HG02884 (cell line): ENCODE measurements at regions not wholly inside any gene's neighbourhood (a gene's known extent, or its start where the extent isn't known, plus 50 kb on each side); places are given as distances from the start of the nearest gene placed in this dataset.
"Not testable (repeated sequence)": the region's sequence is repeated elsewhere in the genome, so short reads cannot be mapped to it uniquely, and the experiment has no call there.

Experiments used
- ATAC-seq: cut with Tn5 transposase; IDR thresholded peaks from one replicate; pipeline ENCODE4 v1.9.1; 2021; ENCODE audit warnings: mild to moderate bottlenecking, moderate library complexity; ENCODE audit not compliant: unreplicated experiment

DNA sequence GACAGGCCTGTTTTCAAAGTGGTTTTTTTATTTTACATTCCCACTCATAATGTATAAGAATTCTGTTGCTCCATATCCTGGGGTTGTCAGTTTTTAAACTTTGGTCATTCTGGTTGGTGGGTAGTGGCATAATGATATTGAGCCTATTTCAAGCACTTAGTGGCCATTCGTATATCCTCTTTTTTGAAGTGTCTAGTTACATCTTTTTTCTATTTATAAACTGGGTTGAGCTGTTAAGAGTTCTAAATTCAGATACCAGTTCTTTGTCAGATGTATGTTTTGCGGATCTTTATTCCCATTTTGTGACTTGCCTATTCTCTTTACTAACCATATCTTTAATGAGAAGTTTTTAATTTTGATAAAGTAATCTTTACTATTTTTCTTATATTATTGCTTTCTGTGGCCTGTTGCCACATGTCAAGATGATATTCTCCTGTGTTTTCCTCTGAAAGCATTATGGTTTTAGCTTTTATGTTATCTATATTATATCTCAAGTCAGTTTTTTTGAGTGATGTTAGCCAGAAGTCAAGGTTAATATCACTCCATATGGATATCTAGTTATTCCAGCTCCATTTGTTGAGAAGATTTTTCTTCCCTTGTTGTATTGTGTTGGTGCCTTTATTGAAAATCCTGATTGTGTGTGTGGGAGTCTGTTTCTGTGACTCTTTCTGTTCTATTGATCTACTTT lies 110.9 kb downstream of the FHIP1A start:
- ATAC-seq, result no peak

DNA sequence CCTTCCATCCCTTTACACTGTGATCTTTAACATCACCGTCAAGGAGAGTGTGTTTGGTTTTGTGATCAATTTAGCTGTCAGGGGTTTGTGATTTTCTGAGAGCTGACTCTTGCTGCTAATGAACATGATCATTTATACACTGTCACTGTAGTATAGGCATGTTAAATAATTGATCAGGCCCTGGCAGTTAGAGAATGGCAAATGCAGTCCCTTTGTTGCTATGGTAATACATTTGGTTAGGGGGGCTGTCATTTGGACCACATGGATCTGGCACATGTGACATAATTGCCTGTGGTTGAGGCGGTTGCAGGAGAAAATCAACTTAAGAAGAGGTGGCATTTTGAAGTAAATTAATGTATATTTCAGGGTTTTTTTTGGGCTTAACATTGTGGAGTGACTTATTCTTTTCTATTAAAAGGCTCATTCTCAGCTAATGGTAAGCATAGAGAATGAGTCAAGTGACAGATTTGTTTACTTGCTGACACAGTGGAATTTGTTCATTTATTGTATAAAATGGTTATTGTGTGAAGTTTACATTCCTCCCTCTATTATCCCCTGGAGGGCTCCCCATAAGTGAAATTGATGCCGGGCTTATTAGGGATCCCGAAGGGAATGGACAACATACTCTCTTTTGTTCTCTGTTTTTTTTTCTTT lies 114.0 kb downstream of the FHIP1A start:
- no peak for ATAC-seq

DNA sequence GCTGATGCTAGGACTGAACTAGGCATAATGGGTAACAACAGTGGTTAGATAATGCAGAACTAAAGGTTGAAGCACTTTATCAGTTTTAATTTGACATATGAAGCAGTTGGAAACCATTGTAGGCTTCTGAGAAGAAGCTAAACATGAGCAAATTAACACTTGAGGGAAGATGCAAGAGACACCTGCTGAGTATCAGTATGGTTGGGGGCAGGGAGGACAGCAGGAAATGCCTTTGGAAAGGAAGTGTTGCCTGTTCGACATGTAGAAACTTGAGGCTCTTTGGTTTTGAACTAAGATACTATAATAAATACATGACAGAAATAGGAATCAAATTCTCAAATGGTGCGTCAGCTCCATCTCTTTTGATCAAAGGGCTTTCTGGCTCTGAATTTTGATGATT lies 115.6 kb downstream of the FHIP1A start:
- ATAC-seq, result no peak

DNA sequence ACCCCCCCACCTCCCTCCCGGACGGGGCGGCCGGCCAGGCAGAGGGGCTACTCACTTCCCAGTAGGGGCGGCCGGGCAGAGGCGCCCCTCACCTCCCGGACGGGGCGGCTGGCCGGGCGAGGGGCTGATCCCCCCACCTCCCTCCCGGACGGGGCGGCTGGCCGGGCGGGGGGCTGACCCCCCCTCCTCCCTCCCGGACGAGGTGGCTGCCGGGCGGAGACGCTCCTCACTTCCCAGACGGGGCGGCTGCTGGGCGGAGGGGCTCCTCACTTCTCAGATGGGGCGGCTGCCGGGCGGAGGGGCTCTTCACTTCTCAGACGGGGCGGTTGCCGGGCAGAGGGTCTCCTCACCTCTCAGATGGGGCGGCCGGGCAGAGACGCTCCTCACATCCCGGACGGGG lies 117.5 kb downstream of the FHIP1A start:
- not testable (repeated sequence) for ATAC-seq

DNA sequence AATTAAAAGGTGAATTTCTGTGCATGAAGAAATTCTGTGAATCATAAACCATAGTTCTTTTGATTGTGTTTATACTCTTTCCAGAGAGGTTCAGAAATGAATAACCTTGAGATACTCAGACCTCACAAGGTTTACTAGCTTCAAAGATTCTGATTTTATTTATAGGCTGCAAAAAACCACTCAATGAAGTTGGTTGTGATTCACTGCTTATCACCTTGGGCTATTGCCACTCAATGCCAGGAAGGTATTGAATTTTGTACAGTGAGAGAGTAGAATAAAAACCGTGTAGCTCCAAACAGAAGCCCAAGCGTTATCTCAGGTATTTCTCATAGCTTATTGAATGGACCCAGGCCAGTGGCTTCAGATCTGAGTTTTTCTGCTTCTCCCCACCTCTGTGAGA lies 118.7 kb downstream of the FHIP1A start:
- no peak for ATAC-seq

DNA sequence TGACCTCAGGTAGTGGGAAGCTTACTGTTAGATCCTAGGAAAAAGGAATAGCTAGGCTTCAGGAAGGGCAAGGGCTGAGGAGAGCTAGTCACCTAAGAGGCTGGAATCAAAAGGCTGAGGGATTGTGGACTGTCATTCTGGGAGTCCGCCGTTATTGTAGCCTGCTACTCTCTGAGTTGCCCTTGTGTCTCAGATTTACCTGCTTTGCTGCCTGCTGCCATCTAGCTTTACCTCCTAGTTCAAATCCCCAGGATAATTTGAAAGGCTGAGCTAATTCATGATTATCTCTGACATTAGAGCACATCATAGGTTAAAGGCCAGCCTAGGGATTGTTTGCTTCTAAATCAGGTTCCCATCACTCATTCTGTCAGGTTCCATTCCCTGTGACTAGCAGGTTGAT lies 120.2 kb downstream of the FHIP1A start:
- no peak for ATAC-seq

DNA sequence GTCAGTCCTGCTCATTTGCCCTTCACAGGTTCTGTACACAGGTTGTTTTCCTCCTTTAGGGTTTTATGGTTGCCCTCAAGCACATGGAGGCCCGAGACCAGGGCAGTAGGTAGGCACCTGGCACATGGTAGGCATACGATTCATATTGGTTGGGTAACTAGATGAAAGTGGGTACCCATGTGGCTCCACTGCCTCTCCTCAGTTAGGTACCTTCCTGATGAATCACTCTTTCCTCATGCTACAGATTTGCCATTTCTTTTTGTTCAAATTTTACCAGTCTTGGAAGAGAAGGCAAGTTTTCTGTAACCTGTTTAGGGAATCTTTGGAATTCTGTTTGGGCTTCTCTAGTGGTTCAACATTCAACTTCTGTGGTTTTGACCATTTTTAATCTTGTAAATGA lies 121.3 kb downstream of the FHIP1A start:
- ATAC-seq, result no peak

DNA sequence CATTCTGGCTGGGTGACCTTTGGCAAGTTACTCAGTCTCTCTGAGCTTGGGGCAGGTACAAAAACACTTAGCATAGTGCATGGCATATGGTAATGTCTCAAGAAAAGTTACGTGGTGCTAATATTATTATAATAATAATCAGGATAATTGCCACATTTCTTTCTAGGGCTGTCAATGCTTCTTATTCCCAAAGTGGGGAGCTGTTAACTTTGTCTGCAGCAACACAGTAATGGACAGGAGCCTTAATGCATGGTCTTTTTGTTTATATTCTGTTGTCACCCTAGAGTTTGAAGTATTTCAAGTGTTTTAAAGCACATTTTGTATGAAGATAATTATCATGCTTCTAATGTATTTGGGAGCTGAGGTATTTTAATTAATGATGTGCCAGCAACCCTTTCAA lies 121.8 kb downstream of the FHIP1A start:
- ATAC-seq, result no peak

DNA sequence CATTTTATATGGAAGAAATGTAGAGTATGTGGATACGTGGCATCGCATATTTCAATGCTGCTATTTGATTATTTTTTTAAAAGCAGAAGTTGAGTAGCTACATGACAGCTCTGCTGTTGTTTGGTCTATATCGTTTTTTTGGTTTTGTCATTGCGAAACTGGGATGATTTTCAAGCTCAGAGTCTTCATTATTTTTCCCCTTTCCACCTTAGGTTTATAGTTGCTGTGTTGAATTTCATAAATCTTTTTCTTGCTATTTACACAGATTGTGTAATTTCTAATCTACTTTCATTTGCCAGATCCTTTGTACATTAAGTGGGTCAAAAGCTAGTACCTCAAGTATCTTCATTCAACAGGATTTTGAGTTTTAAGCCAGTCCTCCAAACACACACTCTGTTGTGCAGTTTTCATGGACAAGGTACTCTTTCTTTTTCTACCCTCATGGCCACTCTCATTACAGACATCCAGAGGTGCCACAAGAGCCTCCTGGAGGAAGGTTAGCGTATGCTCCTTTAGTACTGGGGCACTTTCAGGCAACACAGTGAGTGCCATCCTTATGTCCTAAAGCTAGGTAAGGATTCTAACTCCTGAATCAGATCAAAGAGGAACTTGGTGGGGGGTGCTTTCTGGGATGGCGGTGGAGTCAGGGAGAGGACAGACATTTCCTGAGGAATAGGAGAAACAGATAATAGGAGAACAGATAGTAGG lies 123.2 kb downstream of the FHIP1A start:
- no peak for ATAC-seq

DNA sequence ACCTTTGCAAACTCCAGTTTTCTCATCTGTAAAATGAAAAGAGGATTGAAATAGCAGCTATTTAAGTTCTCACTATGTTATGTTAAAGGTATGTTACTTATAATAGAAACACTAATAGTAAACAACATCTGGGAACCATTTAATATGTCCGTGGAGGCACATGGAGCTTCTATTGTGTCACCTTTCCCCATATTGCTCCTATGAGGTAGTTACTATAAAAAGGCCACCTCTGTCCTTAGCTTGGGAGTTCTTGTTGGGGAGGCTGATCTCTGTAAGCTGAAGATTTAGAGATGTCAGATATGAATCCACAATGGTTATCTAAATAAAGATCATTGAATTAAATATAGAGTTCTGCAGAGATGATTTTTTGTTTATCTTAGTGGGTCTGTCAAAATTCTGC lies 125.2 kb downstream of the FHIP1A start:
- ATAC-seq, result no peak

DNA sequence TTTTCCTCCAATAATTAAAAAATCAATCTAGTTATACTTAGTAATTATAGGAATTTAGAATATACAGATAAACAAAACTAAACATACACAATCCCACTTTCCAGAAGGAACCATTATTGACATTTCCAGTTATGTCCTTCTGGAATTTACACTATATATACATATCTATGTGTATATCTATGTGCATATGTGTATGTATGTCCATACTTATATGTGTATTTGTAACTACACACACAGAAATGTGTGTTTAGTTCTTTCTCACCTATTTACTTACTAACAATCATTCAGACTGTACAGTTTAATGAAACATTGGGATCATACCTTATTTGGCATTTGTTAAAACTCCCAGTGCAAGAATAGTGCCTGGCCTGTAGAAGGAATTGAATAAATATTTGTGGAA lies 126.4 kb downstream of the FHIP1A start:
- ATAC-seq, result no peak

DNA sequence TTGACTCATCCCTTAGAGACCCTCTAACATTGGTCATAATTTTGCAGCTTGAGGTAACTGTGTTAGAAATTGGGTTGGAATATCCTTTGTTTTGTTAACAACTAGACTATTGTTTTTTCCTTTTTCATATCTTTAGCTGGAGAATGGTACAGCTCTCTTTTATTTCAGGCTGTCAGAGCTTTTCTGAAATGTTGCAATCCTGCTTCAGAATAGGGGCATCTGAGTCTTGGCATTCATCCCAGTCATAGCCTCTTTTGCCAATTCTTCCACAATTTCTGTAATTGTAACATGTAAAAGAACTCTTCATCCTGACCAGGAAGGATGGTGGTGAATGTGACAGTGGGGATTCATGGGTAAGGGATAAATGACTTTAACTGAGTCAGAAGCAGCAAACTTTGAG lies 128.7 kb downstream of the FHIP1A start:
- no peak for ATAC-seq

DNA sequence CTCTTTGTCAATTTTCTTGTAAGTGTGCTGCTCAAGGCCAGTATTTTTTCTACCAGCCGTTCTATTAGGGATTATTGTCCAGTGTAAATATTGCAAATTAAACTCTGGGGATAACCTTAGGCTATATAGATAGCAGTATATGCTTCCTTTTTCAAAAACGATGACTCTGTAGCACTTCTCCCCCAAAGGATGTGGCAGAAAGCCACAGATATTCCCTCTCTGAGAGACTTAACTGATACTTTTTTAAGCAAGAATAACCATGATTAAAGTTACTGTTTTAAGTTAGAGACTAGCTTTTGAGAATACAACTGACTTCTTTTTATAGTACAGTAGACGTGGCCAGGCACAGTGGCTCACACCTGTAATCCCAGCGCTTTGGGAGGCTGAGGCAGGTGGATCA lies 130.0 kb downstream of the FHIP1A start:
- no peak for ATAC-seq

DNA sequence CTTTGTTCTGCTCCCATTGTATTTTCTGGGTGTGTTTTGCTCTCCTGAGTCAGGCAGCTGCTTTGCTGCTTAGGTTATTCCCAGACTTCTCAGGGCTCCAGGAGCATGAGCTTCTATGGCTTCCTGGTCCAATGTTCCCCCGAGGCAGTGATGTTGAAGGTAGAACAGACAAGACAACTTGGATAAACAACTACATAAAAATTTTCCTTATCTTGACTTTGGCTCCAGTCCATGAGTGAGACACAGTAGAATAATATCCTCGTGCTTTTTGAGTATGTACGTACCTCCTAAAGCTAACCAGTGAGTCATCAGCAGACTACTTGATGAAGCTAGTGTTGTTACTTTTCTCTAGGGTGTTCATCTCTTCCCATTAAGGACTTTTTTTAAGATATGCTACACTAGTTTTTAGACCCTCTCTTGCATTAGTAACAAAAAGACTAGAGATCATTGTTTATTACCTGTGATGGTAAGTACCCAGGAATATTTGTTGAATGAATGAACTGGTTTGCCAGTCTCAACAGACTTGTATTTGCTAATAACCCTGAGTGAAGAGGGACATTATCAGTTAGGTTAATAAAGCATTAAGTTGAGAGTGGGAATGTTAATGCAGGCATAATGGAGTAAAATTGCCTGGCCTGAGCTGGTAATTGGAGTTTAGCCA lies 131.9 kb downstream of the FHIP1A start:
- no peak for ATAC-seq

DNA sequence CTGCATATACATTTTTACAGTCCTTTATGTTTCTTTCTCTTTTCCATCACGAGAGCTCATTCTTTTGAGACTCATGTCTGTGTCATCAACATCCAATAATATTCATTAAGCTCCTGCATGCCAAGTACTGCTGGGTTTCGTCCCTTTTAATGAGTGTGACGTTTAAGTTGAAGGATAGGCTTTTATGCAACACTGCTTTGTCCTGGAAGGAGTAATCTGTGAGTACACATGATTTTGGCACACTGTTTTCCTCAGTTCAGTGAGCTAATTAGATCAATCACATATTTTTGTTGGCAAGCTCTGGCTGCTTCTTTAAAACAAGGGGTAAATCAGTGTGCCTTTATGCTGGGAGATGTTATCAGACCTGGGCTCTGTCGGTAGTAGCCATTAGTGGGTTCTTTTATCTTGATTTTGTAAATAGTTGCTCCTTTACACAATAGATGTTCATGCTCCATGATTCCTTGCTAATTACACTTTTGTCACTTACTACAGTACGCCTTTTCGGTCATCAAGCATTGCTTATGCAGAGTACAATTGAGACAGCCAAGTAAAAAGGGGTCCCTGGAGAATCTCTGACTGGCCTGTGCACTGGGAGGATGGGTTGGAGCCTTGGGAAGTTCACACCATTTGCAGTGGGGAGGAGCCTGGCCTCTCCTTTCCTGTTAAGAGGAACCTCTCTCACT lies 132.6 kb downstream of the FHIP1A start:
- ATAC-seq, result no peak

DNA sequence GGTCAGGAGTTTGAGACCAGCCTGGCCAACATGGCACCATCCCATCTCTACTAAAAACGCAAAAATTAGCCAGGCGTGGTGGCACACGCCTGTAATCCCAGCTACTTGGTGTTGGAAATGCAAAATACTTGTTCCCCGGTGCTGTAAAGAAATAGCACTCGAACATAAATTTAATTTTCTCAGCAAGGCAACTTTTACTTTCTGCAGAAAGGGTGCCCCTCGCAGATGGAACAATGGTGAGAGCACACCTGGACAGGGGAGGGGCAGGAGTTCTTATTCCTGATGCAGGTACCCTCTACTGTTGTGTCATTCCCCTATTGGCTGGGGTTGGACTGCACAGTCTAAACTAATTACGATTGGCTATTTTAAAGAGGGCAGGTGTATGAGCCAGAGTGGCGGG lies 139.7 kb downstream of the FHIP1A start:
- no peak for ATAC-seq

DNA sequence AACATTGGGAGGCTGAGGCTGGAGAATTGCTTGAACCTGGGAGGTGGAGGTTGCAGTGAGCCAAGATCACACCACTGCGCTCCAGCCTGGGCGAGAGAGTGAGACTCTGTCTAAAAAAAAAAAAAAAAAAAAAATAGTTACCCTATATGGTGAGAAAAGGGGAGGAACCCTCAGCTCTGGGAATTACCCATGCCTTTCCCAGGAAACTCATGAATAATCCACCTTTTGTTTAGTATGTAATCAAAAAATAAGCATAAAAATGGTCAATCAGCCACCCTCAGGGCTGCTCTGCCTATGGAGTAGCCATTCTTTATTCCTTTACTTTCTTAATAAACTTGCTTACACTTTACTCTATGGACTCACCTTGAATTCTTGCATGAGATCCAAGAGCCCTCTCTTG lies 140.4 kb downstream of the FHIP1A start:
- ATAC-seq, result not testable (repeated sequence)

DNA sequence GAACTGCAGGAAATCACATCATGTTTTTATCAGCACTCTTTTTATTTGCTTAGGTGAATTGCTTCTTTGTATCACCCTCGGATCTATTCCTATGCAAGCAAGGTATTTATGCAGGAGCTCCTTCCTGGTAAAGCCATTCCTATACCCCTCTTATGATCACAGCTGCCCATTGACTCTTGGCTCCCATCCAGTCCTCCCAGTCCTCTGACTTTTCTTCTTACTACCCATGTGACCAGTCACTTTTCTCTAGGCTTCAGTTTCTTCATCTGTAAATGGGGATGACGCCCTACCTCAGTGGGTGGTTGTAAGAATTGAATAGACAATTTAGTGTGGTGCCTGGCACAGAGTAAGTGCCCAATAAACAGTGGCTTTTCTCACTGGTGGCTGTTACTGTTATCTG lies 144.9 kb downstream of the FHIP1A start:
- no peak for ATAC-seq

DNA sequence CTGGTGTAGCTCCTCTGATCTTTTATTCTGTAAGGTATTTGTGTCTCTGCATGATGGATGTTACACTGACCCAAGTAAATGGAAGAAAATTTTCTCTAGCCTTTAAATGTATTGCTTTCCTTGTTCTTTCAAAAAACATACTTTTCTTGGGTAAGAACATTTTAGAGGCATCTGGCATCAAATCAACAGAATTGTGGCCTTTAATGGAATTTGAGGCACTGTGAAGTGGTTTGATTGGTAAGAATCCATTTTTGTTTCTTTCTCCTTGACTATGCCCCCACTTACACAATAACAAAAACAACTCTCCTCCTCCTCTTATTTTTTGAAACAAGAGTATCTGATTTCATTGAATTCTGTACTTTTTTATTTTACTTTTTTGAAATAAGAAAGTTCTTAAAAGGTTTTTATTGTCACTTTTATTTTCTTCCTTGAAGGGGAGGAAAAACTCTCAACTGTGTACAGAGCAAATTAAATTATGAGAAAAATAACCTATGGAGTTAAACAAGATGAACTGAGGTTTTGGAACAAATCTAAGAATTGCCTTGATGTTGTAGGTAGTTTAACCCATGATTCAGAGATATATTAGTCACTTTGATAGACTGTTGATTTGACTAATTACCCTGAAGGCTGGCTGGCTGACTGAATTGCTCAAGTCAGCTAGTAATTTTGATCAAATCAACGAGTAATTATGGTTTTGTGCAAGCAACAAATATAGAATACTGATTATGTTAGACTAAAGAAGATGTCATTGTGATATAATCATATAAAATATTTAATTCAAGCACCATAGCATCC lies 146.4 kb downstream of the FHIP1A start:
- ATAC-seq, result no peak

DNA sequence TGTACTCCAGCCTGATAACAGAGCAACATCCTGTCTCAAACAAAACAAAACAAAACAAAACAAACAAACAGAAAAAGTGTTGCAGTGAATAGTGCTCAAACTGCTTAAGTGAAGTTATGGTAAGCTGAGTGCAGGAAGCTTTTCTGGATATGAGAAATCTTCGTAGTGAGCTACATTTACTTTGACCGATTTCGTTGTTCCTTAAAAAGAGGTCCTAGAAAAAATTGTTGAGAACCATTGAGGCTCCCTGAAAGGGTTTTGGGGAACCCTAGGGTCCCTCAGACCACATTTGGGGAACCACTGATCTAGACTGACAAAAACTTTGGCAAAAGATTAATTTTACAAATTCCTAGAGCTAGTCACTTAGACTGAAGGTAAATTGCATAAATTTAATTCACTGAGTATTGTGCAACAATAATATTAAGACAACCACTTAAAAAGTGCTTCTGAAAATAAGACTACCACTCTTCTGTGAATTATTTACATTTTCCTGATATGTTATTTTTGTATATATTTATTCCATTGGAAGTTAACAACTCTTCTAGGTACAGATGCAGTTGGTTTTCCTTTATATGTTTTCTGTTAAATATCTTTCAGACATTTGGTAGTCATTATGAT lies 149.6 kb downstream of the FHIP1A start:
- ATAC-seq, result no peak
